GM12874 (cell line): ENCODE measurements at regions not wholly inside any gene's neighbourhood (a gene's known extent, or its start where the extent isn't known, plus 50 kb on each side); places are given as distances from the start of the nearest gene placed in this dataset.

Source experiments
- TF ChIP-seq, protein P1 (sequence below): IDR thresholded peaks from 2 replicates; pipeline ENCODE4 v1.5.1; 2011; ENCODE audit warnings: low read depth, mild to moderate bottlenecking, control low read depth, low read length, moderate library complexity; ENCODE audit not compliant: insufficient read depth

DNA sequence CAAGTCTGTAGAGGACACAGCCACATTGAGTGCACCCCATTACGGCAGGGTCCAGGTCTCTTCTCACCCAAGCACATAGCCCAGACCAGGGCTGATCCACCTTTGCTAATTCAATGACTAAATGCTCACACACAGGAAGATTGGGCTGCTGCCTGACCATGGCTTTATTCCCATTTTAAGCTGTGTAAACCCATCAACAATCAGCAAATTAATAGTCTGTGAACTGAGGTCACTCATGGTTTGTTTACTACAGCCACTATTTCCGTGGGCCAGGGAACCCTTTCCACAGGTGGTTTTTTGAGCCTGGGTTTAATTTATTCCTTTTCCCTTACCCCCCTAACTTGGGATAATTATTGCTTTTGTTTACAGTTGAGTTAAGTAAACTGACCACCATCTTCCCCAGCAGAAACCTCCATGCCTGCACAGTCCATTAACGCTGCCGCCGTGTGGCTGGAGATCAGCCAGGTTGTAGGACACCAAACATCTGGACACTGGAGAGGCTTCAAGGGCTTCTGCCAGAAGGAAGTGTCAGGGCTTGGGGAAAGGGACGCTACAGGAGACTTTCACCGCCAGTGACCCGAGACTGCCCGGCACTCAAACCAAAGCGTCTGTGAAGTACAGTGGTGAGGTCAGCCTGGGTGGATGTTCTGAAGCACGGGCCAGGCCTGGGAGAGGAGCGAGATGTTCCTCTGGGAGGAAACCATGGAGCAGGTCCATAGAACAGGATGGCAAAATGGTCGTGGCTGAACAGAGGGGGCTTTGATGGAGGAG, 282.9 kb downstream of the DYSF start:
- TF ChIP-seq, protein P1, sequence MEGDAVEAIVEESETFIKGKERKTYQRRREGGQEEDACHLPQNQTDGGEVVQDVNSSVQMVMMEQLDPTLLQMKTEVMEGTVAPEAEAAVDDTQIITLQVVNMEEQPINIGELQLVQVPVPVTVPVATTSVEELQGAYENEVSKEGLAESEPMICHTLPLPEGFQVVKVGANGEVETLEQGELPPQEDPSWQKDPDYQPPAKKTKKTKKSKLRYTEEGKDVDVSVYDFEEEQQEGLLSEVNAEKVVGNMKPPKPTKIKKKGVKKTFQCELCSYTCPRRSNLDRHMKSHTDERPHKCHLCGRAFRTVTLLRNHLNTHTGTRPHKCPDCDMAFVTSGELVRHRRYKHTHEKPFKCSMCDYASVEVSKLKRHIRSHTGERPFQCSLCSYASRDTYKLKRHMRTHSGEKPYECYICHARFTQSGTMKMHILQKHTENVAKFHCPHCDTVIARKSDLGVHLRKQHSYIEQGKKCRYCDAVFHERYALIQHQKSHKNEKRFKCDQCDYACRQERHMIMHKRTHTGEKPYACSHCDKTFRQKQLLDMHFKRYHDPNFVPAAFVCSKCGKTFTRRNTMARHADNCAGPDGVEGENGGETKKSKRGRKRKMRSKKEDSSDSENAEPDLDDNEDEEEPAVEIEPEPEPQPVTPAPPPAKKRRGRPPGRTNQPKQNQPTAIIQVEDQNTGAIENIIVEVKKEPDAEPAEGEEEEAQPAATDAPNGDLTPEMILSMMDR: no peak
